Astrocyte (in vitro differentiated cells and primary cell): ENCODE measurements at regions not wholly inside any gene's neighbourhood (a gene's known extent, or its start where the extent isn't known, plus 50 kb on each side); places are given as distances from the start of the nearest gene placed in this dataset.

Experiments used
- DNase-seq: peaks from one replicate; pipeline ENCODE4 v3.0.0-alpha.2; 2010; ENCODE audit warnings: low read depth
- FAIRE-seq: peaks from 2 replicates; lab custom pipeline; 2011; peaks lifted over from hg19 to GRCh38; lab: Jason Lieb, UNC
- H2AFZ ChIP-seq: 2 replicates; pipeline ENCODE4 v1.6.0; 2012; ENCODE audit warnings: low read depth, low read length, inconsistent platforms
- H3K27ac ChIP-seq: 2 replicates; pipeline ENCODE4 v1.5.1; 2011; ENCODE audit warnings: low read depth, low read length, inconsistent platforms
- H3K27me3 ChIP-seq: 2 replicates; pipeline ENCODE4 v1.6.0; 2011; ENCODE audit warnings: low read length, inconsistent platforms; ENCODE audit not compliant: insufficient read depth
- H3K36me3 ChIP-seq: 2 replicates; pipeline ENCODE4 v1.5.1; 2011; ENCODE audit warnings: low read length, inconsistent platforms; ENCODE audit not compliant: insufficient read depth
- H3K4me1 ChIP-seq: 2 replicates; pipeline ENCODE4 v1.5.1; 2011; ENCODE audit warnings: low read length, inconsistent platforms; ENCODE audit not compliant: insufficient read depth
- H3K4me2 ChIP-seq: 2 replicates; pipeline ENCODE4 v1.6.0; 2012; ENCODE audit warnings: low read length, inconsistent platforms
- H3K4me3 ChIP-seq: 2 replicates; pipeline ENCODE4 v1.5.1; 2011; ENCODE audit warnings: low read depth, mild to moderate bottlenecking, low read length, inconsistent platforms; ENCODE audit not compliant: insufficient read depth
- H3K79me2 ChIP-seq: 2 replicates; pipeline ENCODE4 v1.6.0; 2012; ENCODE audit warnings: mild to moderate bottlenecking, low read length, inconsistent platforms; ENCODE audit not compliant: insufficient read depth
- H3K9ac ChIP-seq: 2 replicates; pipeline ENCODE4 v1.6.0; 2012; ENCODE audit warnings: mild to moderate bottlenecking, low read length, inconsistent platforms
- H3K9me3 ChIP-seq: 2 replicates; pipeline ENCODE4 v1.5.1; 2012; ENCODE audit warnings: low read depth, mild to moderate bottlenecking, low read length, inconsistent platforms; ENCODE audit not compliant: insufficient read depth
- H4K20me1 ChIP-seq: 2 replicates; pipeline ENCODE4 v1.6.0; 2012; ENCODE audit warnings: low read length, inconsistent platforms; ENCODE audit not compliant: insufficient read depth
- H3K27ac Mint-ChIP-seq: one replicate; pipeline ENCODE4 v1.8.0; 2021; ENCODE audit warnings: mild to moderate bottlenecking, mixed read lengths; ENCODE audit not compliant: unreplicated experiment
- H3K27me3 Mint-ChIP-seq: one replicate; pipeline ENCODE4 v1.8.0; 2021; ENCODE audit warnings: low read depth, mixed read lengths; ENCODE audit not compliant: unreplicated experiment
- H3K36me3 Mint-ChIP-seq: one replicate; pipeline ENCODE4 v1.8.0; 2021; ENCODE audit warnings: low read depth, mixed read lengths; ENCODE audit not compliant: unreplicated experiment
- H3K4me1 Mint-ChIP-seq: one replicate; pipeline ENCODE4 v1.8.0; 2021; ENCODE audit warnings: low read depth, mixed read lengths; ENCODE audit not compliant: unreplicated experiment
- H3K4me3 Mint-ChIP-seq: one replicate; pipeline ENCODE4 v1.8.0; 2021; ENCODE audit warnings: mild to moderate bottlenecking, moderate library complexity, mixed read lengths; ENCODE audit not compliant: unreplicated experiment
- H3K9me3 Mint-ChIP-seq: one replicate; pipeline ENCODE4 v1.8.0; 2021; ENCODE audit warnings: mild to moderate bottlenecking, mixed read lengths; ENCODE audit not compliant: unreplicated experiment
- CTCF ChIP-seq: IDR thresholded peaks from 2 replicates; pipeline ENCODE4 v1.5.1; 2011; ENCODE audit warnings: low read depth, mild to moderate bottlenecking, inconsistent platforms, low read length, moderate library complexity; ENCODE audit not compliant: insufficient read depth
- EZH2 ChIP-seq: IDR thresholded peaks from 2 replicates; pipeline ENCODE4 v1.6.1; 2012; ENCODE audit warnings: mild to moderate bottlenecking, low read length, inconsistent platforms; ENCODE audit not compliant: insufficient read depth

- no peak overlapping the region for H2AFZ ChIP-seq
- Mint-ChIP-seq H3K36me3 (no peaks in the 10 kb centered on the region), H3K4me1 (no peaks in the 10 kb centered on the region), H3K9me3 (peaks cover 2% of the 10 kb centered on the region), H3K27me3 (peaks cover 7% of the 10 kb centered on the region), H3K4me3 (no peak overlapping the region), H3K27ac (no peak overlapping the region)
- no peaks in the 10 kb centered on the region for H3K79me2 ChIP-seq
- H3K4me3 ChIP-seq, result no peak overlapping the region
- DNase-seq (no peak), FAIRE-seq (no peak)
- no peaks in the 10 kb centered on the region for H3K9me3 ChIP-seq
- no peak overlapping the region for H3K27ac ChIP-seq
- no peaks in the 10 kb centered on the region for H3K27me3 ChIP-seq
- TF ChIP-seq EZH2, result no peak
- no peak for TF ChIP-seq CTCF
- H3K4me1 ChIP-seq, result no peaks in the 10 kb centered on the region
- H3K4me2 ChIP-seq, result no peak overlapping the region
- no peaks in the 10 kb centered on the region for H4K20me1 ChIP-seq
- no peak overlapping the region for H3K9ac ChIP-seq
- no peaks in the 10 kb centered on the region for H3K36me3 ChIP-seq
Measured at GRCh38 chr9:120315154-120315553, 264.8 kb downstream of the CDK5RAP2 start.

- no peaks in the 10 kb centered on the region for H3K36me3 Mint-ChIP-seq
- no peak overlapping the region for H3K27ac ChIP-seq
Measured at GRCh38 chr9:120312031-120312430, 267.9 kb downstream of the CDK5RAP2 start.

More at GRCh38 chr9:120312031-120312430, 267.9 kb downstream of the CDK5RAP2 start:
- Histone ChIP-seq H2AFZ (no peak overlapping the region), H3K9me3 (no peaks in the 10 kb centered on the region), H3K4me1 (no peaks in the 10 kb centered on the region), H3K27me3 (no peaks in the 10 kb centered on the region), H3K4me3 (no peak overlapping the region), H4K20me1 (no peaks in the 10 kb centered on the region), H3K36me3 (no peaks in the 10 kb centered on the region), H3K4me2 (no peak overlapping the region), H3K9ac (no peak overlapping the region), H3K79me2 (no peaks in the 10 kb centered on the region)
- DNase-seq, result no peak
- Mint-ChIP-seq H3K9me3 (peaks cover 2% of the 10 kb centered on the region), H3K27ac (no peak overlapping the region), H3K27me3 (peaks cover 12% of the 10 kb centered on the region), H3K4me1 (no peaks in the 10 kb centered on the region), H3K4me3 (no peak overlapping the region)
- FAIRE-seq, result no peak
- TF ChIP-seq EZH2, result no peak
- no peak for TF ChIP-seq CTCF
